Body of pancreas (tissue), 4 donors: ENCODE measurements at regions not wholly inside any gene's neighbourhood (a gene's known extent, or its start where the extent isn't known, plus 50 kb on each side); places are given as distances from the start of the nearest gene placed in this dataset.
"Not testable (repeated sequence)": the region's sequence is repeated elsewhere in the genome, so short reads cannot be mapped to it uniquely, and the experiment has no call there.

Source experiments
- CTCF ChIP-seq, 7 experiments: fragments of 450-650 bp in 4 of 7; fragments of 200-600 bp in 3 of 7; sonication (generic) in 3 of 7; IDR thresholded peaks; one replicate each; pipeline ENCODE4 v1.5.1; 2016 to 2019; ENCODE audit warnings: antibody characterized with exemption in 7 of 7
- POLR2A ChIP-seq, 3 donors: fragments of 450-650 bp; IDR thresholded peaks; one replicate each; pipeline ENCODE4 v1.6.1; 2016; ENCODE audit warnings: antibody characterized with exemption in 3 of 3, mild to moderate bottlenecking in 2 of 3

GRCh38 chr6:114805426-114805825 is 462.6 kb upstream of the HS3ST5 start:
- TF ChIP-seq CTCF, POLR2A (IDR thresholded peaks at IDR 0.05): not testable (repeated sequence)
